Neural progenitor cell (in vitro differentiated cells): ENCODE measurements at regions not wholly inside any gene's neighbourhood (a gene's known extent, or its start where the extent isn't known, plus 50 kb on each side); places are given as distances from the start of the nearest gene placed in this dataset.
A peak's percentile ranks its signal among the peaks of the same experiment; 100 is the strongest.

Source experiments
- DNase-seq: peaks from one replicate; pipeline ENCODE4 v3.0.0-alpha.2; 2016; ENCODE audit warnings: low spot score
- H2AFZ ChIP-seq: fragments of 200-600 bp; sonication (generic); replicated peaks from 2 replicates; pipeline ENCODE4 v1.6.1; 2016; ENCODE audit warnings: antibody characterized with exemption
- H3F3A ChIP-seq: fragments of 200-600 bp; sonication (generic); 2 replicates; pipeline ENCODE4 v1.6.1; 2016; ENCODE audit warnings: antibody characterized with exemption, low read depth
- H3K27ac ChIP-seq: fragments of 200-600 bp; sonication (generic); 2 replicates; pipeline ENCODE4 v1.5.1; 2016; ENCODE audit warnings: mild to moderate bottlenecking
- H3K27me3 ChIP-seq: fragments of 200-600 bp; sonication (generic); 2 replicates; pipeline ENCODE4 v1.6.1; 2016; ENCODE audit warnings: mild to moderate bottlenecking, moderate library complexity
- H3K36me3 ChIP-seq: fragments of 200-600 bp; sonication (generic); 2 replicates; pipeline ENCODE4 v1.5.1; 2016
- H3K4me1 ChIP-seq: fragments of 200-600 bp; sonication (generic); 2 replicates; pipeline ENCODE4 v1.6.1; 2016; ENCODE audit warnings: mixed run types
- H3K4me2 ChIP-seq: fragments of 200-600 bp; sonication (generic); 2 replicates; pipeline ENCODE4 v1.6.1; 2016
- H3K4me3 ChIP-seq: fragments of 200-600 bp; sonication (generic); 2 replicates; pipeline ENCODE4 v1.5.1; 2016
- H3K79me2 ChIP-seq: fragments of 200-600 bp; sonication (generic); 2 replicates; pipeline ENCODE4 v1.6.1; 2016; ENCODE audit warnings: low read depth
- H3K9ac ChIP-seq: fragments of 200-600 bp; sonication (generic); 2 replicates; pipeline ENCODE4 v1.6.1; 2016
- H3K9me3 ChIP-seq: fragments of 200-600 bp; sonication (generic); 2 replicates; pipeline ENCODE4 v1.5.1; 2016; ENCODE audit warnings: low read depth
- H4K20me1 ChIP-seq: fragments of 200-600 bp; sonication (generic); 2 replicates; pipeline ENCODE4 v1.6.1; 2016; ENCODE audit warnings: low read depth
- H3K27ac Mint-ChIP-seq: 3 replicates; pipeline ENCODE4 v1.8.0; 2021; ENCODE audit warnings: mixed read lengths
- H3K27me3 Mint-ChIP-seq: 2 replicates; pipeline ENCODE4 v1.8.0; 2022; ENCODE audit warnings: low read depth, mild to moderate bottlenecking, inconsistent platforms, moderate library complexity, mixed read lengths; ENCODE audit not compliant: insufficient read depth
- H3K36me3 Mint-ChIP-seq: 3 replicates; pipeline ENCODE4 v1.8.0; 2021; ENCODE audit warnings: mixed read lengths
- H3K4me1 Mint-ChIP-seq: 3 replicates; pipeline ENCODE4 v1.8.0; 2021; ENCODE audit warnings: mixed read lengths
- H3K4me3 Mint-ChIP-seq: 3 replicates; pipeline ENCODE4 v1.8.0; 2021; ENCODE audit warnings: mild to moderate bottlenecking, moderate library complexity, mixed read lengths
- H3K9me3 Mint-ChIP-seq: 3 replicates; pipeline ENCODE4 v1.8.0; 2020; ENCODE audit warnings: mixed read lengths
- EZH2 ChIP-seq: fragments of 200-600 bp; sonication (generic); IDR thresholded peaks from 2 replicates; pipeline ENCODE4 v1.6.1; 2017; ENCODE audit warnings: antibody characterized with exemption, mild to moderate bottlenecking, moderate library complexity
- EZH2phosphoT487 ChIP-seq: fragments of 200-600 bp; sonication (generic); IDR thresholded peaks from 2 replicates; pipeline ENCODE4 v1.6.1; 2017; ENCODE audit warnings: antibody characterized with exemption
- TF ChIP-seq, protein P1 (sequence below): fragments of 200-600 bp; sonication (generic); IDR thresholded peaks from 2 replicates; pipeline ENCODE4 v1.5.1; 2017; ENCODE audit warnings: antibody characterized with exemption, mild to moderate bottlenecking

- Mint-ChIP-seq H3K4me1 (peaks cover 17% of the 10 kb centered on the region), H3K36me3 (peaks cover 3% of the 10 kb centered on the region), H3K27ac (no peak overlapping the region), H3K9me3 (no peaks in the 10 kb centered on the region), H3K27me3 (peaks cover 19% of the 10 kb centered on the region), H3K4me3 (no peak overlapping the region)
- Histone ChIP-seq H3K4me2 (no peak overlapping the region), H3F3A (peaks cover 15% of the 10 kb centered on the region), H2AFZ (no peak overlapping the region), H3K27ac (no peak overlapping the region), H3K79me2 (peaks cover 8% of the 10 kb centered on the region), H3K9me3 (no peaks in the 10 kb centered on the region), H3K4me3 (no peak overlapping the region), H3K4me1 (peaks cover 27% of the 10 kb centered on the region), H4K20me1 (peaks cover 30% of the 10 kb centered on the region), H3K9ac (no peak overlapping the region), H3K27me3 (peaks cover 32% of the 10 kb centered on the region), H3K36me3 (no peaks in the 10 kb centered on the region)
- no peak for TF ChIP-seq EZH2phosphoT487
- TF ChIP-seq, protein P1, sequence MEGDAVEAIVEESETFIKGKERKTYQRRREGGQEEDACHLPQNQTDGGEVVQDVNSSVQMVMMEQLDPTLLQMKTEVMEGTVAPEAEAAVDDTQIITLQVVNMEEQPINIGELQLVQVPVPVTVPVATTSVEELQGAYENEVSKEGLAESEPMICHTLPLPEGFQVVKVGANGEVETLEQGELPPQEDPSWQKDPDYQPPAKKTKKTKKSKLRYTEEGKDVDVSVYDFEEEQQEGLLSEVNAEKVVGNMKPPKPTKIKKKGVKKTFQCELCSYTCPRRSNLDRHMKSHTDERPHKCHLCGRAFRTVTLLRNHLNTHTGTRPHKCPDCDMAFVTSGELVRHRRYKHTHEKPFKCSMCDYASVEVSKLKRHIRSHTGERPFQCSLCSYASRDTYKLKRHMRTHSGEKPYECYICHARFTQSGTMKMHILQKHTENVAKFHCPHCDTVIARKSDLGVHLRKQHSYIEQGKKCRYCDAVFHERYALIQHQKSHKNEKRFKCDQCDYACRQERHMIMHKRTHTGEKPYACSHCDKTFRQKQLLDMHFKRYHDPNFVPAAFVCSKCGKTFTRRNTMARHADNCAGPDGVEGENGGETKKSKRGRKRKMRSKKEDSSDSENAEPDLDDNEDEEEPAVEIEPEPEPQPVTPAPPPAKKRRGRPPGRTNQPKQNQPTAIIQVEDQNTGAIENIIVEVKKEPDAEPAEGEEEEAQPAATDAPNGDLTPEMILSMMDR = no peak
- TF ChIP-seq EZH2 = no peak
- DNase-seq = no peak
Measured at GRCh38 chr12:111038941-111039340, 118.6 kb upstream of the MYL2 start.

DNA sequence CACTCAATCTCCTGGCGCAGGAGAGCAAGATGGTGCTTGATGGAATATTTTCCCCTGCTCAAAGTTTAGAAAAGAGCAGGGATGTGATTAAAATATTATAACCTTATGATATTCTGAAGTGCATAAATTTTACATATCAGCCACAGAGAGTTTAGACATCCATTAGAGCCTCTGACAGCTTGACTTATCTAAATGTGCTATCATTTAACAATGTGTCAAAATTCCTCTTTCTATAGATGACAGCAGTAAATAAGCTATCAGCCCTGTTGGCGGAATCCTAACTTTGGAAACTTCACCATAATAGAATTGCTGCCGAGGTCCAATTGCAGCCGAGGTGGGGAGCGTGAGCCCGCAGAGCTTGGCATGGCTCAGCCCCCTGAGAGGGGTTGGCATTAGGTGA lies 117.7 kb upstream of the MYL2 start:
- Histone ChIP-seq H3K36me3 (no peaks in the 10 kb centered on the region), H4K20me1 (peaks cover 30% of the 10 kb centered on the region), H2AFZ (no peak overlapping the region), H3K4me3 (no peak overlapping the region), H3K4me2 (no peak overlapping the region), H3F3A (peaks cover 15% of the 10 kb centered on the region), H3K4me1 (peaks cover 30% of the 10 kb centered on the region), H3K79me2 (peaks cover 8% of the 10 kb centered on the region), H3K9ac (no peak overlapping the region), H3K27me3 (peaks cover 36% of the 10 kb centered on the region), H3K9me3 (no peaks in the 10 kb centered on the region), H3K27ac (no peak overlapping the region)
- no peaks in the 10 kb centered on the region for H3K9me3 Mint-ChIP-seq
- peaks cover 19% of the 10 kb centered on the region for H3K27me3 Mint-ChIP-seq
- H3K36me3 Mint-ChIP-seq = peaks cover 3% of the 10 kb centered on the region
- no peak overlapping the region for H3K4me3 Mint-ChIP-seq
- TF ChIP-seq EZH2 (no peak), EZH2phosphoT487 (no peak)
- TF ChIP-seq, protein P1 = no peak
- no peak for DNase-seq
- H3K27ac Mint-ChIP-seq = no peak overlapping the region
- H3K4me1 Mint-ChIP-seq = peaks cover 17% of the 10 kb centered on the region

DNA sequence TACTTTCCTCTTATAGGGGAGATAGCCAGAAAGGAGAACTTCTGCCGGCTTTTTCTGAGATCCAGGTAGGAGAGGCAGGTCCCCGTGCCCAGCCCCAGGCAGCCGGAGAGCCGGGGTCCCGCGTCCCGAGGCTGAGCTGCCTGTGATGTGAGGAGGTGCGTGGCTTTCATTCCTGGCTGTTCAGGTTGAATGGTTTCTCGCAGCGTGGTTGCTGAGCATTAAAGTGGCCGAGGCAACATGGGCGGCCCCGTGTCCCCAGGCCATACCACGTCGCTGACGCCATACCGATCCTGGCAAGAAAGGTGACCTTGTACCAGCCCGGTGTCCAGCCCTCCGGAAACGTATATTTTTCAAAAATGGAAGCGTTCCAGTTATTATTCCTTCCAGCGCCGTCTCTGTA lies 116.7 kb upstream of the MYL2 start:
- H3K27me3 Mint-ChIP-seq = peaks cover 19% of the 10 kb centered on the region
- peaks cover 23% of the 10 kb centered on the region for H3K4me1 Mint-ChIP-seq
- peaks cover 30% of the 10 kb centered on the region for H4K20me1 ChIP-seq
- no peak overlapping the region for H3K27ac ChIP-seq
- H3K27me3 ChIP-seq = peaks cover 47% of the 10 kb centered on the region
- peaks cover 15% of the 10 kb centered on the region for H3F3A ChIP-seq
- TF ChIP-seq, protein P1 = no peak
- TF ChIP-seq EZH2 (no peak), EZH2phosphoT487 (no peak)
- peak overlapping the region; percentile 100 for H3K4me2 ChIP-seq
- H3K9me3 Mint-ChIP-seq = no peaks in the 10 kb centered on the region
- H3K4me1 ChIP-seq = peaks cover 30% of the 10 kb centered on the region
- peaks cover 8% of the 10 kb centered on the region for H3K79me2 ChIP-seq
- H3K9me3 ChIP-seq = no peaks in the 10 kb centered on the region
- no peak for DNase-seq
- H3K9ac ChIP-seq = no peak overlapping the region
- H3K36me3 ChIP-seq = no peaks in the 10 kb centered on the region
- no peak overlapping the region for H3K27ac Mint-ChIP-seq
- peak overlapping the region; percentile 41 for H3K4me3 Mint-ChIP-seq
- no peak overlapping the region for H3K4me3 ChIP-seq
- H2AFZ ChIP-seq = no peak overlapping the region
- peaks cover 3% of the 10 kb centered on the region for H3K36me3 Mint-ChIP-seq
